GM20000 (cell line): ENCODE measurements at regions not wholly inside any gene's neighbourhood (a gene's known extent, or its start where the extent isn't known, plus 50 kb on each side); places are given as distances from the start of the nearest gene placed in this dataset.

Experiments used
- DNase-seq: peaks from one replicate; pipeline ENCODE4 v3.0.0; 2012; ENCODE audit warnings: low spot score
- TF ChIP-seq, protein P1 (sequence below): IDR thresholded peaks from 2 replicates; pipeline ENCODE4 v1.5.1; 2012; ENCODE audit warnings: mild to moderate bottlenecking, control low read depth; ENCODE audit errors: extremely low read depth, missing control alignments

GRCh38 chr1:30249446-30250337, 473.7 kb downstream of the MATN1 start:
- no peak for DNase-seq
- TF ChIP-seq, protein P1, sequence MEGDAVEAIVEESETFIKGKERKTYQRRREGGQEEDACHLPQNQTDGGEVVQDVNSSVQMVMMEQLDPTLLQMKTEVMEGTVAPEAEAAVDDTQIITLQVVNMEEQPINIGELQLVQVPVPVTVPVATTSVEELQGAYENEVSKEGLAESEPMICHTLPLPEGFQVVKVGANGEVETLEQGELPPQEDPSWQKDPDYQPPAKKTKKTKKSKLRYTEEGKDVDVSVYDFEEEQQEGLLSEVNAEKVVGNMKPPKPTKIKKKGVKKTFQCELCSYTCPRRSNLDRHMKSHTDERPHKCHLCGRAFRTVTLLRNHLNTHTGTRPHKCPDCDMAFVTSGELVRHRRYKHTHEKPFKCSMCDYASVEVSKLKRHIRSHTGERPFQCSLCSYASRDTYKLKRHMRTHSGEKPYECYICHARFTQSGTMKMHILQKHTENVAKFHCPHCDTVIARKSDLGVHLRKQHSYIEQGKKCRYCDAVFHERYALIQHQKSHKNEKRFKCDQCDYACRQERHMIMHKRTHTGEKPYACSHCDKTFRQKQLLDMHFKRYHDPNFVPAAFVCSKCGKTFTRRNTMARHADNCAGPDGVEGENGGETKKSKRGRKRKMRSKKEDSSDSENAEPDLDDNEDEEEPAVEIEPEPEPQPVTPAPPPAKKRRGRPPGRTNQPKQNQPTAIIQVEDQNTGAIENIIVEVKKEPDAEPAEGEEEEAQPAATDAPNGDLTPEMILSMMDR = no peak

DNA sequence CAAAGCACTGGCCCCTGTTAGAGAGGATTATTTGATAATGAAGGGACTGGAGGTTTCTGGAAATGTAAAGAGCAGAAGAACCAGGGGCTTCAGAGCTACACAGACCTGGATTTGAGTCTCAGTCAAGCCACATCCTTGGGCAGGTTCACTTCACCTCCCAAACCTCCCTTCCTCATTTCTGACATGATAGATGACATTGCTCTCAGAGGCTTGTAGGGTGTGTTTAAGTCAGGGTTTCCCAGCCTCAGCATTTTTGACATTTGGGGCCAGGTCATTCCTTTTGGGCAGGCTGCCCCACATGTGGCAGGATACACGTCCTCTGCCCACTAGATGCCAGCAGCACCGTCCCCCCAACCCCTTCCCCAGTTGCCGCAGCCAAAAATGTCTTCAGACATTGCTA, 474.6 kb downstream of the MATN1 start:
- no peak for DNase-seq
- TF ChIP-seq, protein P1 = no peak

- TF ChIP-seq, protein P1 = no peak
These were observed 475.0 kb downstream of the MATN1 start for GRCh38 chr1:30248373-30248772.

DNA sequence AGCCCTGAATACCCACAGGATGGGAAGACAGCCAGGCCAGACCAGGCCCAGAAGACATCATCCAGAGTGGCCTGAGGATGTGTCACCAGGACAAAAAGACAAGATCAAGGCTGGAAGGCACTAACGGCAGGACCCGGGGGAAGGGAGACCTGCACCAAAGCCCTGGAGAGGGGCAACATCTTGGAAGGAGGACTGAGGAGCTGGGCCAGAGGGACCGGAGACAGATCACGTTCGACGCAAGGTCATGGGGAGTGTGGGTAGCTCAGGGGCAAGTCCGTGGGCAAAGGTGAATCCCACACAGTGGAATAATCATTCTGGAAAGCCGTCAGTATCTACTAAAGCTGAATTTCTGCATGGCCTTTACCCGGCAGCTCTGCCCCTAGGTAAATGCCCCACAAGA, 478.6 kb downstream of the MATN1 start:
- no peak for DNase-seq
- TF ChIP-seq, protein P1 = no peak

More at GRCh38 chr1:30248373-30248772, 475.0 kb downstream of the MATN1 start:
- no peak for DNase-seq

- no peak for DNase-seq
These were observed 480.5 kb downstream of the MATN1 start for GRCh38 chr1:30242722-30243457.

GRCh38 chr1:30242168-30242567, 481.2 kb downstream of the MATN1 start:
- no peak for DNase-seq
- TF ChIP-seq, protein P1 = no peak

More at GRCh38 chr1:30242722-30243457, 480.5 kb downstream of the MATN1 start:
- TF ChIP-seq, protein P1 = no peak

DNA sequence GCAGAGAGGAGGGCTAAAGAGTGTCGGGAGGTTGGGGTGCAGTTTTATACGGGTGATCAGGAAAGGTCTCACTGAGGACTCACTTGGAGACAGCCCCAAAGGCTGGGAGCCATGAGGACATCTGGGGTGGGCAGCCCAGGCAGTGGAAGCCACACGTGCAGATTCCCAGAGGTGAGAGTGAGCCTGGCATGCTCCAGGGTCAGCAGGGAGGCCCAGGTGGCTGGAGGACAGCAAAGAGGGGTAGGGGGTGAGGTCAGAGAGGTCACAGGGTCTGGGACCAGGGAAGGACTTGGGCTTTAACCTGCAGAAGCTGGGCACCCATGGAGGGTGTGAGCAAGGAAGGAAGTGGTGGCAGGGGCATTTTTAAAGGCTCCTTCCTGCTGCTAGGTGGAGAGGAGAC, 481.7 kb downstream of the MATN1 start:
- DNase-seq = no peak
- TF ChIP-seq, protein P1 = no peak
